NCI-H69 (cell line): ENCODE measurements at regions not wholly inside any gene's neighbourhood (a gene's known extent, or its start where the extent isn't known, plus 50 kb on each side); places are given as distances from the start of the nearest gene placed in this dataset.

Source experiments
- DNase-seq: peaks from one replicate; lab custom pipeline; 2025; lab: John Stamatoyannopoulos, UW

GRCh38 chr9:79152306-79152705 lies 419.5 kb upstream of the TLE4 start:
- peak; percentile 76 for DNase-seq

DNA sequence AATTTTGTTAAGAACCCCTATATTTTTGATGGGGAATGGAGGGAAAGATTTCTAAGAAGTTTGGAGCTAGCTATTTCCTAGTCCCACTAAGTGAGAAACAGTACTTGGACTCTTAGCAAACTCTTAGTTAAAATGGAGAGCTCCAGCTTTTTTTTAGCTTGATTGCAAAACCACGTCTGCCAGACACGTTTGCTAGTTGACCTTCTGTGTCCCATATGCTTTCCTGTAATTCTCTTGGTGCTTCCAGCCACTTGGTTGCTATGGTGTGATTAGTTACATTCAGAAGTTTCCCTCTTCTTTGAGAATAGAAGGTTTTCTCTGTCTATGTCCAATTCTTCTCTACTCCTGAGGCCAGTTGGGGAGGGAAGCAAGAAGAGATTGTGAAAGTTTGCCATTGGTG lies 417.0 kb upstream of the TLE4 start:
- DNase-seq: no peak

- DNase-seq: peak; percentile 47
Measured at GRCh38 chr9:79155308-79155707, 416.5 kb upstream of the TLE4 start.

GRCh38 chr9:79163544-79163943 lies 408.2 kb upstream of the TLE4 start:
- no peak for DNase-seq

GRCh38 chr9:79164406-79164805 lies 407.4 kb upstream of the TLE4 start:
- no peak for DNase-seq

GRCh38 chr9:79165020-79165780 lies 406.6 kb upstream of the TLE4 start:
- DNase-seq: no peak

- peak; percentile 79 for DNase-seq
Measured at GRCh38 chr9:79166005-79166404, 405.8 kb upstream of the TLE4 start.

- DNase-seq: no peak
Measured at GRCh38 chr9:79170643-79171042, 401.1 kb upstream of the TLE4 start.

- DNase-seq: no peak
Measured at GRCh38 chr9:79173932-79174331, 397.8 kb upstream of the TLE4 start.

DNA sequence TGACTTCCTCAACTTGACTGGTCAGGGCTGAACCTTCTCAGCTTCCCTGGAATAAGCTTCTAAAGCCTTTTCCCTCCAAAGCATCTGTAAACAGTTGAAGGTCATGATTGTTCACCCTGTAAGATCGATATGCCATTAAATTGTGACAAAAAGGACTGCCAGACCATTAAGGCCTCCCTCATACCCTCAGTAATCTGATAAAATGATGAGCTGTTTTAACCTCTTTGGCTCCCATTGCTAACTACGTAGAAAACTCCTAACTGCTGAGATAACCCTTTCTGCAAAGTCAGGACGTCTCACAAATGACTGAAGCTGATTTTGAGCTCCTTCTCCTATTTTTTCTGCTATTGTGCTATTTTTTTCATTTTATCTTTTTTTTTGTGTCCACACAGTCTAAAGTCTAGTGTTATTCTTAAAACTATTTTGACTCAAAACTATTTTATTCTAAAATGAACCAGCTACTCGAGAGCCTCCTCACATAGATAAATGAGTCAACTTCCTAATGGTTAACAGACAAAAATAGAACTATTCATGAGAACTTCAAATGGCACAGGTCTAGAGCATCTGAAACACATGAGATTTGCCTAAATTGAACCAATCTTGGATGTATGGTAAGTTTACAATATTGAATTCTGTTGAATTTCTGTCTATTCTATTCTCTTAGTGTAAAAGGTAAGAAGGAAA lies 395.6 kb upstream of the TLE4 start:
- no peak for DNase-seq

DNA sequence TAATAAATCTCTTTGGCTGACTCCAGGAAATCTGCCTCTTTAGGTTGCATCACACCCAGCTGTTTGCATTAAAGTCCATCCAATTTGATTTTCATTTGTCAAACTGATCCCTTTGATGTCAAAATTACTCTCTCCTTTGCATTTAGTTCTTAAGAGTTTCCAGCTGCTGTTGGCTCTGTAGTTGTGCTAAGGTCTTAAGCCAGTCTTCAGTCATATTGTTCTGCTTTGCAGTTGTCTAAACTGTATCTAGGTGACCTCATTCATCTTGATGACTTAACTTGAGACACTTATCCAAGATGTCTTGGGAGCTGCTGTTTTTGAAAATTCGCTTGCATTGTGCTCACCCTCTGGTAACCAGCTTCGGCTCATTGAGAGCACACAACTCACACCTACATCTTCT lies 386.9 kb upstream of the TLE4 start:
- no peak for DNase-seq

GRCh38 chr9:79185866-79186265 lies 385.9 kb upstream of the TLE4 start:
- DNase-seq: no peak

DNA sequence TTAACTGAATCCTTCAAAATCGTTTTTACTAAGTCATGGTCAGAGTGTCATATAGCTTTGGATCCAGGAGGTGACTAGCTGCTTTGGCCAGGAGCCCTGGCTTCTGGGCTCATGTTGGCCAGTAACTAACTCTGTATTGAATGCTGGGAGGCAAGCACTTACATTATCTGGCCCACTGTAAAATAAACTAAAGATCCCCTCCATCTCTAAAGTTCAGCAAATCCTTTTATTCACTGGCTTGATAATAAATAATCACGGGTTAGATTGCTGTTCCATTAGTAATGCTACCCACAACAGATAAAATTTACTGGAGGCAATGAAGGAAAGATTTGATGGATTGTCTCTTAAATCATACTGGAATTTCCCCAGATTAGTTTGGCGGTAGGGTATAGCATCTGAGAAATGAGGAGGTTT lies 382.2 kb upstream of the TLE4 start:
- no peak for DNase-seq

- DNase-seq: no peak
Measured at GRCh38 chr9:79193001-79193400, 378.8 kb upstream of the TLE4 start.

GRCh38 chr9:79193501-79194223 lies 378.1 kb upstream of the TLE4 start:
- DNase-seq: no peak

- no peak for DNase-seq
Measured at GRCh38 chr9:79195879-79196278, 375.9 kb upstream of the TLE4 start.

DNA sequence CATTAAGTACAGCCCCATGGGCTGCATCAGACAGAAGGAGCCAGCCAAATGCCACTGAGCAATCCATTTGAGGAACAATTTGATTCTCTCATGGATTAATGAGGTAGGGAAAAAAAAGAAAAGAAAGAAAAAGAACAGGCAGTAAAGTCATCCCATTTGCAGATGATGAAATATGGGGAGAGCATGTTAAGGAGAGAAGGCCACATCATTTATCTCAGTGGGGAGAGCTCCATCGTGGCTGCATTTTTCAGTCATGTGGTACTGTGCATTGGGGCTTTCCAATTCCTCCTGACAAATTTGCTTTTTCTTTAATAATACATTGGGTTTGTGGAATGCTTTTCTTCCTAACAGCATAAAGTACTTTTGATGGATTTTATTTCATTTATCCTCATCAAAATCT lies 375.2 kb upstream of the TLE4 start:
- DNase-seq: no peak

DNA sequence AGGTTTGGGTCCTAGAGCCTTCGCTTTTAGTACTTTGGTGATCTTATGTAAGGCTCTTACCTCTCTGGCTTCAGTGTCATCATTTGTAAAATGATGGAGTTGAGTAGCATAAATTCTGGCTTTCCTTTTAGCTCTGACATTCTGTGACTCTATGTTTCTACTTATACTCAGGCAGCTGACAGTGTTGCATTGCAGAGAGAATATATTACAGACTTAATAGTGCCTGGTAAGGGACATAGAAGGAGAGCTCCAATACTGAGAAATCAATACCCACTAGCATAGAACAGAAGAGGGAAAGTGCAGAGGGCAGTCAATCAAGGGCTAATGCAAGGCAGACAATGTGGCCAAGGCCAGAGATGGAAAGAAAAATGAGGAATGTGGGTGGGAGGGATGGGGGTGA lies 371.4 kb upstream of the TLE4 start:
- DNase-seq: no peak

DNA sequence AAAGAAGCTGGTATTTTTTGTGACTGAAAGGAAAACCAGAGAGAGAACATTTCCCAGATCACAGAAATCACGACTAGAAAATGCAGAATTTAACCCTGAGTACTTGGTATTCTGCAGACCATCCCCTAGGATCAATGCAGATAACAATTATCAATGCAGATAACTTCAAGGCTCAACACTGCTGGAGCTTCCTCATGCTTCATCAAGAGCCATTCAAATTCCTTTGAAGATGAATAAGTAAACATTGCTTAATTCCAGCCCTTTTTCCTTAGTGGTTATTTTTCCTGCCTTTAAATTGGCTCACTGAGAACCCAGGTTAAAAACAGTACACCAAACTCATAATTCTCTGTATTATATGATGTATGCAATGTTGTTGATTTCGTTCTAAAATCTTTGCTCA lies 370.1 kb upstream of the TLE4 start:
- DNase-seq: no peak

- peak; percentile 56 for DNase-seq
Measured at GRCh38 chr9:79208791-79209396, 362.9 kb upstream of the TLE4 start.

DNA sequence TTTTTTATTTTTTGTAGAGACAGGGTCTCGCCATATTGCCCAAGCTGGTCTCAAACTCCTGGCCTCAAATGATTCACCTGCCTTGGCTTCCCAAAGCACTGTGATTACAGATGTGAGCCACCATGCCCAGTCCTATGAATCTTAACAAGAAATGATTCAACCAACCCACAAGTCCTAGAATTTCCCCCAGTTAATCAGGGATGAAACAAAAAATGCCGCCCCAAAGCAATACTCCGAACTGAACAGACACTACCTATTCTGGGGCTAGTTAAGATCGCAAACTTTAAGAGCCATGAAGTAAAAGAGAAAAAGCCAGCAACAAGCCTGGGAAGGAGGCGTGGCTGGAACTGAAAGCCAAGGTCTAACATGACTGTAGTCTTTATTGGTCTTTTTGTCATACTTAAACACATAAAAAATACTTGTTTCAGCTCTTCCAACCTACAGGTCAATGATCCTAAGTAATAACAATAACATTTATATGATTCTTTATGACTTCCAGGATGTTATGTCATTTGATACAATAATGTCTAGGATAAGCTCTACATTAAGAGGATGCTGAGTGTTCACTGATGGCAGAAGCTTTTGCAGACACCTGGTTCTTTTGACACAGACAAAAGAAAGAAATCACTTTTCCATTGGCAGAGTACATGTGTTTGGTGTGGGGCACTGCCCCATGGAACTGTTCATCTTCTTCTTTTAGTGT lies 361.1 kb upstream of the TLE4 start:
- DNase-seq: peak; percentile 72
